ENCODE measurements at regions not wholly inside any gene's neighbourhood (a gene's known extent, or its start where the extent isn't known, plus 50 kb on each side); places are given as distances from the start of the nearest gene placed in this dataset.
"Not testable (repeated sequence)": the region's sequence is repeated elsewhere in the genome, so short reads cannot be mapped to it uniquely, and the experiment has no call there.

DNA sequence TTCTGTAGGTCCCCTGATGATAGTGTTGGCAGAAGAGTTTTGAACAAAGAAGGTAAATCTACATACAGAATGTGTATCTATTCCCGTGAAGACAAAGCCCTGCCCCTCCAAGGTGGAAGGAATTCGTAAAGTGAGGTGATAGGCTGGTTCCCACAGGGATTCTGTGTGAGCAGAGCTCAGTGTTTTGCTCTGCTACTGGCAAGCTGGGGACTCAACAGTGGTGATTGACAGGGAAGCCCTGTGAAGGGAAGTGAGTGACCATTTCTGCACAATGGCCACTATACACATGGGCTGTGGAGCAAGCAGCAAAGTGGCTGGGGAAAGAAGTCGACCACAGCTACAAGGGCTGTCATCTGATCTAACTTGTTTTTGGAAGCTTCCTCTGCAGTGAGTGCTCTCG lies 90.0 kb upstream of the LRRN2 start:
- Histone ChIP-seq H3K4me3 (no peak overlapping the region), H3K27ac (no peak overlapping the region), H3K36me3 (no peaks in the 10 kb centered on the region), H3K9me3 (no peaks in the 10 kb centered on the region), H3K27me3 (no peaks in the 10 kb centered on the region), H3K4me1 (no peaks in the 10 kb centered on the region)
- no peak for DNase-seq
- intact Hi-C loops (cut with DNase I; ENCODE audit: low total_unique reads) = no loop called here
- TF ChIP-seq CTCF (IDR thresholded peaks at IDR 0.05) (no peak), POLR2A (IDR thresholded peaks at IDR 0.05) (no peak)

GRCh38 chr1:204777591-204777990 lies 92.1 kb upstream of the LRRN2 start:
- Histone ChIP-seq H3K4me3 (no peak overlapping the region), H3K36me3 (no peaks in the 10 kb centered on the region), H3K27ac (no peak overlapping the region), H3K4me1 (no peaks in the 10 kb centered on the region), H3K27me3 (no peaks in the 10 kb centered on the region), H3K9me3 (no peaks in the 10 kb centered on the region)
- intact Hi-C loops (cut with DNase I; ENCODE audit: low total_unique reads) = no loop called here
- no peak for TF ChIP-seq POLR2A (IDR thresholded peaks at IDR 0.05)
- TF ChIP-seq CTCF (IDR thresholded peaks at IDR 0.05) = no peak
- no peak for DNase-seq

- H3K27me3 ChIP-seq = no peaks in the 10 kb centered on the region
- no peak overlapping the region for H3K27ac ChIP-seq
- no peaks in the 10 kb centered on the region for H3K36me3 ChIP-seq
- intact Hi-C loops (cut with DNase I; ENCODE audit: low total_unique reads) = no loop called here
- no peak for DNase-seq
- TF ChIP-seq POLR2A (IDR thresholded peaks at IDR 0.05) = no peak
- no peak for TF ChIP-seq CTCF (IDR thresholded peaks at IDR 0.05)
- H3K4me1 ChIP-seq = no peaks in the 10 kb centered on the region
- no peak overlapping the region for H3K4me3 ChIP-seq
- H3K9me3 ChIP-seq = no peaks in the 10 kb centered on the region
Measured at GRCh38 chr1:204780630-204781029, 90.0 kb upstream of the NFASC start.

DNA sequence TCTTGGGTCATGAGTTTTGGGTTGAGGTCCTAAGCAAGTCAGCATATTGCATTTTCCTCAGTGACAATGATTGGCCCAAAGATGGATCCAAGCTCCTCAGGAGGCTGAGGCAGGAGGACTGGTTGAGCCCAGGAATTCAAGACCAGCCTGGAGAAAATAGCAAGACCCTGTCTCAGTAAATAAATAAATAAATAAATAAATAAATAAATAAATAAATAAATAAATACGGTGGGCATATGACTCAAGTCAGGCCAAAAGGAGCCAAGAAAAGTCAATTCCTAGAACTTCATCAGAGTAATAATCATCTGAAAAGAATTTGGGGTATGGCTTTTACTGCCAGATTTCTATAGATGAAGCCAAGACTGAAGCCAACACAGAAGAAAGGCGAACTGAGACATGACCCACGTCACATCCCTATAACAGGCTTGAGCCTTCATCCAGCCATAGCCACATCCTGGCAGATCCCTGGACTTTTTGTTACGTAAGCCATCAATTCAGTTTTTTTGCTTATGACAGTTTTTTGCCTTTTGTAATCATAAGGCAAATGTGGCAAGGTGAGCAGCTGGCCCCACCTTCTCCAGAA lies 88.5 kb upstream of the NFASC start:
- H3K9me3 ChIP-seq = no peaks in the 10 kb centered on the region
- no peak for TF ChIP-seq CTCF (IDR thresholded peaks at IDR 0.05)
- no peak for TF ChIP-seq POLR2A (IDR thresholded peaks at IDR 0.05)
- no peak for DNase-seq
- peaks cover 0 to 4% of the 10 kb centered on the region in 2 donors for H3K27me3 ChIP-seq
- H3K36me3 ChIP-seq = no peaks in the 10 kb centered on the region
- H3K27ac ChIP-seq = no peak overlapping the region
- H3K4me1 ChIP-seq = no peaks in the 10 kb centered on the region
- intact Hi-C loops (cut with DNase I; ENCODE audit: low total_unique reads) = no loop called here
- H3K4me3 ChIP-seq = no peak overlapping the region

DNA sequence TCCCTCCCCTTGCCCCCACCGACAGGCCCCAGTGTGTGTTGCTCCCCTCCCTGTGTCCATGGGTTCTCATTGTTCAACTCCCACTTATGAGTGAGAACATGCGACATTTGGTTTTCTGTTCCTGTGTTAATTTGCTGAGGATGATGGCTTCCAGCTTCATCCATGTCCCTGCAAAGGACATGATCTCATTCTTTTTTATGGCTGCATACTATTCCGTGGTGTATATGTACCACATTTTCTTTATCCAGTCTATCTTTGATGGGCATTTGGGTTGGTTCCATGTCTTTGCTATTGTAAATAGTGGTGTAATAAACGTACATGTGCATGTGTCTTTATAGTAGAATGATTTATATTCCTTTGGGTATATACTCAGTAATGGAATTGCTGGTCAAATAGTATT lies 85.6 kb upstream of the NFASC start:
- H3K4me1 ChIP-seq; DNase-seq; H3K4me3 ChIP-seq; H3K27me3 ChIP-seq; H3K36me3 ChIP-seq; H3K9me3 ChIP-seq; intact Hi-C loops (cut with DNase I; ENCODE audit: low total_unique reads); H3K27ac ChIP-seq: not testable (repeated sequence)

GRCh38 chr1:204788470-204788869 lies 82.2 kb upstream of the NFASC start:
- intact Hi-C loops (cut with DNase I; ENCODE audit: low total_unique reads) = no loop called here
- Histone ChIP-seq H3K9me3 (no peaks in the 10 kb centered on the region), H3K27me3 (peaks cover 0 to 4% of the 10 kb centered on the region in 2 donors), H3K4me3 (no peak overlapping the region), H3K4me1 (no peaks in the 10 kb centered on the region), H3K36me3 (no peaks in the 10 kb centered on the region), H3K27ac (no peak overlapping the region)
- no peak for DNase-seq
- TF ChIP-seq POLR2A (IDR thresholded peaks at IDR 0.05) = no peak
- TF ChIP-seq CTCF (IDR thresholded peaks at IDR 0.05) = no peak

All from uterus (tissue), 3 donors.